DND-41 (cell line): ENCODE measurements at regions not wholly inside any gene's neighbourhood (a gene's known extent, or its start where the extent isn't known, plus 50 kb on each side); places are given as distances from the start of the nearest gene placed in this dataset.

ENCODE experiments used
- ATAC-seq: fragments of 200-7000 bp; cut with Tn5 transposase; 3 replicates; pipeline ENCODE4 v1.9.1; 2021; ENCODE audit warnings: low read depth; ENCODE audit not compliant: insufficient read depth
- DNase-seq: peaks from one replicate; pipeline ENCODE4 v3.0.0-alpha.2; 2020
- H2AFZ ChIP-seq: 2 replicates; pipeline ENCODE4 v1.6.0; 2012; ENCODE audit warnings: low read depth, low read length
- H3K27ac ChIP-seq: 2 replicates; pipeline ENCODE4 v1.5.1; 2012; ENCODE audit warnings: low read length, inconsistent platforms
- H3K27me3 ChIP-seq: fragments of 200-600 bp; sonication (generic); 2 replicates; pipeline ENCODE4 v1.6.0; 2012; ENCODE audit warnings: low read length, mild to moderate bottlenecking, inconsistent platforms; ENCODE audit not compliant: insufficient read depth, poor library complexity
- H3K36me3 ChIP-seq: 2 replicates; pipeline ENCODE4 v1.5.1; 2012; ENCODE audit warnings: low read length, inconsistent platforms; ENCODE audit not compliant: insufficient read depth
- H3K4me1 ChIP-seq: 2 replicates; pipeline ENCODE4 v1.5.1; 2012; ENCODE audit warnings: mild to moderate bottlenecking, low read length; ENCODE audit not compliant: insufficient read depth
- H3K4me2 ChIP-seq: 2 replicates; pipeline ENCODE4 v1.6.0; 2012; ENCODE audit warnings: mild to moderate bottlenecking, moderate library complexity, low read length, inconsistent platforms; ENCODE audit not compliant: insufficient read depth
- H3K4me3 ChIP-seq, 2 experiments: fragments of 200-600 bp in 1 of 2; shearing (Covaris generic) in 1 of 2; 2 replicates each; pipeline ENCODE4 v1.5.1; 2012 to 2016; ENCODE audit warnings: inconsistent platforms in 2 of 2, low read length in 2 of 2, mild to moderate bottlenecking in 2 of 2, low read depth in 1 of 2, moderate library complexity in 1 of 2
- H3K79me2 ChIP-seq: 2 replicates; pipeline ENCODE4 v1.6.0; 2012; ENCODE audit warnings: low read length, inconsistent platforms; ENCODE audit not compliant: insufficient read depth
- H3K9ac ChIP-seq: 2 replicates; pipeline ENCODE4 v1.6.0; 2012; ENCODE audit warnings: low read depth, mild to moderate bottlenecking, inconsistent platforms, low read length, moderate library complexity
- H3K9me3 ChIP-seq: 2 replicates; pipeline ENCODE4 v1.5.1; 2012; ENCODE audit warnings: low read length, moderate library complexity, mild to moderate bottlenecking, inconsistent platforms; ENCODE audit not compliant: insufficient read depth, severe bottlenecking
- H4K20me1 ChIP-seq: 2 replicates; pipeline ENCODE4 v1.6.0; 2012; ENCODE audit warnings: low read length; ENCODE audit not compliant: insufficient read depth
- CTCF ChIP-seq: IDR thresholded peaks from 2 replicates; pipeline ENCODE4 v1.5.1; 2012; ENCODE audit warnings: borderline replicate concordance, low read length, moderate library complexity, mild to moderate bottlenecking; ENCODE audit not compliant: poor library complexity, severe bottlenecking; ENCODE audit errors: extremely low read depth
- EZH2 ChIP-seq: IDR thresholded peaks from 3 replicates; pipeline ENCODE4 v1.6.1; 2012; ENCODE audit warnings: borderline replicate concordance, low read depth, mild to moderate bottlenecking, moderate library complexity, low read length, inconsistent platforms; ENCODE audit not compliant: severe bottlenecking

- no peaks in the 10 kb centered on the region for H3K79me2 ChIP-seq
- H3K4me1 ChIP-seq = no peaks in the 10 kb centered on the region
- DNase-seq (no peak), ATAC-seq (no peak)
- no peak overlapping the region for H3K9ac ChIP-seq
- H3K4me3 ChIP-seq = no peak overlapping the region
- H3K36me3 ChIP-seq = no peaks in the 10 kb centered on the region
- H3K9me3 ChIP-seq = no peaks in the 10 kb centered on the region
- TF ChIP-seq CTCF = no peak
- TF ChIP-seq EZH2 = no peak
- no peaks in the 10 kb centered on the region for H4K20me1 ChIP-seq
- no peak overlapping the region for H2AFZ ChIP-seq
- no peaks in the 10 kb centered on the region for H3K27me3 ChIP-seq
- H3K4me2 ChIP-seq = no peak overlapping the region
- no peak overlapping the region for H3K27ac ChIP-seq
Observed at GRCh38 chr13:33730619-33731018, 87.3 kb upstream of the RFC3 start.

DNA sequence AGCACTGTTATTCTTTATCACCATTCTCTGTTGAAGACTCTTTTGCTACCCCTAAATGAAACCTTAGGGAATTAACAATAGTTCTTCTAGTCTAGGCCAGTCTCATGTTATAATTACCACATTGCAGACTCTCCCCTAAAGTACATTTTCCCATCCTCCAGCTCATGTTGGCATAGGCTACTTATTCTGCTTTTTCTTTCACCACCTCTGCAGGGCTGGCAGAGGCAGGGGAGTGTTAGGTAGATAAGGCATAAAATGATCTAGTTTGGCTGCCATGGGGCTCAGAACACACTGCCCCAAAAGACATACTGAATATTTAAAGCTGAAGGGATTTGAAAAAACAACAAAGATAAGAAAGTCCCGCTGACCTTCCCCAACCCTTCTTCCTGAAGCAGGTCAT, 82.7 kb upstream of the RFC3 start:
- Histone ChIP-seq H2AFZ (no peak overlapping the region), H3K9ac (no peak overlapping the region), H3K79me2 (no peaks in the 10 kb centered on the region), H3K4me2 (no peak overlapping the region), H3K36me3 (no peaks in the 10 kb centered on the region), H4K20me1 (no peaks in the 10 kb centered on the region), H3K4me3 (no peak overlapping the region), H3K4me1 (no peaks in the 10 kb centered on the region), H3K9me3 (no peaks in the 10 kb centered on the region), H3K27ac (no peak overlapping the region), H3K27me3 (no peaks in the 10 kb centered on the region)
- ATAC-seq = no peak
- TF ChIP-seq CTCF (no peak), EZH2 (no peak)
- no peak for DNase-seq

DNA sequence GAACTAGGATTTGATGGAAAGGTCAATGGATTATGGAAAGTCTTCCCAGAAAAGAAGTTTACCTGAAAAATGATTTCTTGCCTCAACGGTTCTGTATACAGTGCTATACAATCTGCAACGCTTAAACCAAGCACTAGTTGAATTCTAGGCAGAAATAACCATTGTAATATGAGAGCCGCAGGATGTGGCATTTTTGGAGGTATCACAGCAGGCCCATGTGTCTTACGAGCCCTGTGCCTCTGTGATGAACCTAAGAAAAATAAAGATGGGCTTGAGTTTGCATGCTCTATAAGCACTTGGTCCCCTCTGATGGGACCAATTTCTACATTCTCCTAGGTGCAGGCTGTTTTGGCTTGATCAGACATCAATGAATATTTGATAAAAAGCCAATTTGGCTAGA, 78.7 kb upstream of the RFC3 start:
- Histone ChIP-seq H3K4me1 (no peaks in the 10 kb centered on the region), H3K27me3 (no peaks in the 10 kb centered on the region), H4K20me1 (no peaks in the 10 kb centered on the region), H3K9ac (no peak overlapping the region), H3K4me3 (no peak overlapping the region), H3K9me3 (no peaks in the 10 kb centered on the region), H2AFZ (no peak overlapping the region), H3K4me2 (no peak overlapping the region), H3K79me2 (no peaks in the 10 kb centered on the region), H3K36me3 (no peaks in the 10 kb centered on the region), H3K27ac (no peak overlapping the region)
- ATAC-seq (no peak), DNase-seq (no peak)
- no peak for TF ChIP-seq EZH2
- TF ChIP-seq CTCF = no peak

DNA sequence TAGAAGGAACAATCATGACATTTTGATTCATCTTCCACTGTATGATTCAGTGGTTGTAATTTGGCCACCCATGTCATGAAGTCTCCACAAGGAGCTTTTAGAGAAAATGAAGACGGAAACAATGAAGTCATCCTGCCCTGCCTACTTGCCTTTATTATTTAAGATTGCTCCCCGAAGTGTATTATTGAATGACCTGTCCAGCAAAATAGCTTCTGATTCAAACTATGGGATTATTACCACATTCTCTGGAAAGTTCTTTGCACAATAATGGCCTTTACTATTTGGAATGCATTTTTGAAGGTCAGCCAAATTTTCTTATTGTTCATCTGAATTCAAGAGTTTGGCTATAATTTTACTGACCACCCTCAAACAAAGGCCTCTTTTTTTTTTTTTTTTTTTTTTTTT, 77.8 kb upstream of the RFC3 start:
- Histone ChIP-seq H4K20me1 (no peaks in the 10 kb centered on the region), H3K79me2 (no peaks in the 10 kb centered on the region), H3K4me3 (no peak overlapping the region), H3K9ac (no peak overlapping the region), H3K36me3 (no peaks in the 10 kb centered on the region), H3K27me3 (no peaks in the 10 kb centered on the region), H2AFZ (no peak overlapping the region), H3K4me1 (no peaks in the 10 kb centered on the region), H3K27ac (no peak overlapping the region), H3K9me3 (no peaks in the 10 kb centered on the region), H3K4me2 (no peak overlapping the region)
- TF ChIP-seq CTCF (no peak), EZH2 (no peak)
- DNase-seq (no peak), ATAC-seq (no peak)
